ENCODE measurements at regions not wholly inside any gene's neighbourhood (a gene's known extent, or its start where the extent isn't known, plus 50 kb on each side); places are given as distances from the start of the nearest gene placed in this dataset.

- H3K27ac ChIP-seq = no peak overlapping the region
- DNase-seq = no peak
- no peak for TF ChIP-seq CTCF (IDR thresholded peaks at IDR 0.05; ENCODE audit: low read depth, low read length, missing control alignments)
- in situ Hi-C loops (cut with HindIII; ENCODE audit: low pct_ligation_motif_present, low sequenced_read_pairs) = no loop called here
- H3K4me3 ChIP-seq (ENCODE audit: low read depth, low read length) = no peak overlapping the region
- no peaks in the 10 kb centered on the region for H3K36me3 ChIP-seq (replicated peaks)
- no peaks in the 10 kb centered on the region for H3K27me3 ChIP-seq (replicated peaks)
Observed at GRCh38 chr3:5560199-5560598, 372.7 kb downstream of the EDEM1 start.

GRCh38 chr3:5563537-5564277 lies 376.2 kb downstream of the EDEM1 start:
- Histone ChIP-seq H3K4me3 (ENCODE audit: low read depth, low read length) (no peak overlapping the region), H3K27ac (no peak overlapping the region), H3K36me3 (replicated peaks) (no peaks in the 10 kb centered on the region), H3K27me3 (replicated peaks) (no peaks in the 10 kb centered on the region)
- in situ Hi-C loops (cut with HindIII; ENCODE audit: low pct_ligation_motif_present, low sequenced_read_pairs) = no loop called here
- no peak for TF ChIP-seq CTCF (IDR thresholded peaks at IDR 0.05; ENCODE audit: low read depth, low read length, missing control alignments)
- DNase-seq = no peak

- no peak for TF ChIP-seq CTCF (IDR thresholded peaks at IDR 0.05; ENCODE audit: low read depth, low read length, missing control alignments)
- H3K4me3 ChIP-seq (ENCODE audit: low read depth, low read length) = no peak overlapping the region
Observed at GRCh38 chr3:5564278-5564666, 376.8 kb downstream of the EDEM1 start.

GRCh38 chr3:5565026-5565425 lies 377.5 kb downstream of the EDEM1 start:
- no peaks in the 10 kb centered on the region for H3K27me3 ChIP-seq (replicated peaks)
- in situ Hi-C loops (cut with HindIII; ENCODE audit: low pct_ligation_motif_present, low sequenced_read_pairs) = no loop called here
- no peak for TF ChIP-seq CTCF (IDR thresholded peaks at IDR 0.05; ENCODE audit: low read depth, low read length, missing control alignments)

More at GRCh38 chr3:5564278-5564666, 376.8 kb downstream of the EDEM1 start:
- in situ Hi-C loops (cut with HindIII; ENCODE audit: low pct_ligation_motif_present, low sequenced_read_pairs) = no loop called here
- Histone ChIP-seq H3K36me3 (replicated peaks) (no peaks in the 10 kb centered on the region), H3K27me3 (replicated peaks) (no peaks in the 10 kb centered on the region), H3K27ac (no peak overlapping the region)
- no peak for DNase-seq

GRCh38 chr3:5567113-5567512 lies 379.6 kb downstream of the EDEM1 start:
- H3K27ac ChIP-seq = no peak overlapping the region
- H3K4me3 ChIP-seq (ENCODE audit: low read depth, low read length) = no peak overlapping the region
- TF ChIP-seq CTCF (IDR thresholded peaks at IDR 0.05; ENCODE audit: low read depth, low read length, missing control alignments) = no peak
- no peaks in the 10 kb centered on the region for H3K36me3 ChIP-seq (replicated peaks)
- no peaks in the 10 kb centered on the region for H3K27me3 ChIP-seq (replicated peaks)
- in situ Hi-C loops (cut with HindIII; ENCODE audit: low pct_ligation_motif_present, low sequenced_read_pairs) = no loop called here
- DNase-seq = no peak

More at GRCh38 chr3:5565026-5565425, 377.5 kb downstream of the EDEM1 start:
- H3K4me3 ChIP-seq (ENCODE audit: low read depth, low read length) = no peak overlapping the region
- no peak for DNase-seq
- no peak overlapping the region for H3K27ac ChIP-seq
- no peaks in the 10 kb centered on the region for H3K36me3 ChIP-seq (replicated peaks)

GRCh38 chr3:5568451-5568850 lies 380.9 kb downstream of the EDEM1 start:
- TF ChIP-seq CTCF (IDR thresholded peaks at IDR 0.05; ENCODE audit: low read depth, low read length, missing control alignments) = no peak
- no peak overlapping the region for H3K27ac ChIP-seq
- H3K4me3 ChIP-seq (ENCODE audit: low read depth, low read length) = no peak overlapping the region
- no peak for DNase-seq
- H3K36me3 ChIP-seq (replicated peaks) = no peaks in the 10 kb centered on the region
- no peaks in the 10 kb centered on the region for H3K27me3 ChIP-seq (replicated peaks)
- in situ Hi-C loops (cut with HindIII; ENCODE audit: low pct_ligation_motif_present, low sequenced_read_pairs) = no loop called here
